Inflammatory macrophage treated with lipopolysaccharide for 4 hours (primary cell): ENCODE measurements at regions not wholly inside any gene's neighbourhood (a gene's known extent, or its start where the extent isn't known, plus 50 kb on each side); places are given as distances from the start of the nearest gene placed in this dataset.
A peak's percentile ranks its signal among the peaks of the same experiment; 100 is the strongest.
"Not testable (repeated sequence)": the region's sequence is repeated elsewhere in the genome, so short reads cannot be mapped to it uniquely, and the experiment has no call there.

Source experiments
- DNase-seq: peaks from one replicate; pipeline ENCODE4 v3.0.0-alpha.2; 2020

DNA sequence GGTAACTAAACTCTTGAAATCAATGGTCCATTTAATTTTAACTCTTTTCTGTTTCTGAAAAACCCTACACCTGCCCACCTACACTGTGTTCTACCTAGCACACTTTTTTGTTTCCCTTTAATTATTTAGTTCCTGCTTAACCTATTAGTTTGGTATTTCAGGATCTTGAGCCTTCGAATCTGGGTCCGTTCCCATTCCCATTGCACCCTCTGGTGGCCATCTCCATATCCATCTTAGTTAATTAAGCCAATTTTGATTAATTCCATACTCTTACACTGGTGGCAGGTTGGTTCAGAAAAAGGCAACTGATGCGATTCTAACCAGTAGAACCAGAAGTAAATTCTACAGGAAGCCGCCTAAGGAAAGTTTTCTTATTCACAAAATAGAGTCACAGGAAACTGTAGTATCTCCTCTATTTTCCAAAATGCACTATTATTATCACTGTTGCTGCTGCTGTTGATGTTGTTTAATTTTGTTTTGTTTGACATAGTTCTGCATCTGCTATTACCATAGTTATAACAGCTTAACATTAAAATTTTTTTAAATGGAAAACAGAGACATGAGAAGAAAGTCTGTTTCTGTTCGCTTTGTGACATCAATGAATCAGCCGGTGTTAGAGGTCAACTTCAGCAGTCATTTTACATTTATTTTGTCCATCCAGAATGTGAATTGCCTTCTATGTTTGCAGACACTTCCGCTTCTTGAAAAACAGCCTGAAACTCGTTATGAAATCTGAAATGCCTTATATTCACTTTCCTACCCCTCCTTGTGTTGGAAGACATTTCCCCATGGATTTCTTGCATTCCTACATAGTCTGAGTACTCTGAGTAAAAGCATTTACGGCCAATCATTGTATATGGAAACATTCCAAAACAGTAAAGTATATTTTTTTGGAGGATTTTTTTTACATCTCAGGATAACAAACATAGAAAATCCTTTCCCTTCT, 115.5 kb upstream of the NCAM2 start:
- peak; percentile 25 for DNase-seq

DNA sequence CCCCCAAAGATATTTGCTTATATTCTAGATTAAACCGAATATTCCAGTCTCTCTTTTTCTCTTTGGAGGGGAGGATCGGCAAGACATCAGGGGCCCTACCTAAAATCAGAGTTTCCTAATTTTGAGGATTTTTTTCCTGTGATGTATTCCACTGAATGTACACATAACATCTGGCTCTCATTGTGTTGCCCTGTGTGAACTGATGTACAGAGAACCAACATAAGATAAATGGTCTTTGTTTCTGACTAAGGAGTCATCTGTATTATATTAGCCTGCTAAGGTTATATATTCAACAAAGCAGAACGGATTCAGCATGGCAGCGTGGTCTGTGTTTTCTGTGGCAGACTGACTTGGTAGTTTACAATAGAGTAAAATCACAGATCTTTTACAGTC, 114.8 kb upstream of the NCAM2 start:
- DNase-seq, result no peak

DNA sequence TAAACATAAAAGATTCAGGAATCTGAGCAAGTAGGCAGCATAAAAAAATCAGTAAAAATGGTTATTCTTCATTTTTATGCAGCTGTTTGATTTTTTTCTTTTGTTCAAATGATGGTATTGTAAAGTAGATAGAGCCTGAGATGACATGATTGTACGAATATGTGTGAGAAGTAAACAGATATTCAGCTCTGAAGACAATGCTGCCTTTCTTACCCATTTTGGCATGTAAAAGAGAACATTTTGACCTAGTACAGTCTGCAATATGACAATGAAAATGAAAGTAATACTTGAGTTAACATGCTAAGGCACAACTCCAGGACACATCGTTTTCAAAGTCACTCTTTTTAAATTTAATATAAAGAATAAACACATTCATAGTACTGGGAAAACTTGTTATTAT, 95.7 kb upstream of the NCAM2 start:
- DNase-seq, result no peak

DNA sequence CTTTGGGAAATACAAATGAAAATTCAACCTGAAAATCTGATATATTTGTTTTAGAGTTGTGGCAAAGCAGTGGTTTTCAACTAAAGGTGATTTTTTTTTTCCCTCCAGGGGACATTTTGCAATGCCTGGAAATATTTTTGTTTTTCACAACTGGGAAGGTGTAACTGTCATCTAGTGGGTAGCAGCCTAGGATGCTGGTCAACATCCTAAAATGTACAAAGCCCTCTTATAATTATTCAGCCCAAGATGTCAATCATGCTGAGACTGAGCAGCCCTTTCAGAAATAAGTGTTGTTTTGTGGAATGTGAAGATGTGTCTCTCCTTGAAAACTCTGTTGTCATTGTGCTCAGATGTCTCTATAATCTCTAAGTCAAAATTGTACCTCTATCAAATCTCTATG, 95.2 kb upstream of the NCAM2 start:
- no peak for DNase-seq

DNA sequence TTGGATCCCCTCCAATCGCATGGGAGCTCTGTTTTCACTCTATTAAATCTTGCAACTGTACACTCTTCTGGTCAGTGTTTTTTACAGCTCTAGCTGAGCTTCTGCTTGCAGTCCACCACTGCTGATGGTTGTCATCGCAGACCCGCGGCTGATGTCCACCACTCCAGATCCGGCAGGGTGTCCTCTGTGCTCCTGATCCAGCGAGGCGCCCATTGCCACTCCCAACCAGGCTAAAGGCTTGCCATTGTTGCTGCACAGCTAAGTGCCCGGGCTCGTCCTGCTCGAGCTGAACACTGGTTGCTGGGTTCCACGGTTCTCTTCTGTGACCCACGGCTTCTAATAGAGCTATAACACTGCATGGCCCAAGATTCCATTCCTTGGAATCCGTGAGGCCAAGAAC, 70.7 kb upstream of the NCAM2 start:
- DNase-seq, result not testable (repeated sequence)

DNA sequence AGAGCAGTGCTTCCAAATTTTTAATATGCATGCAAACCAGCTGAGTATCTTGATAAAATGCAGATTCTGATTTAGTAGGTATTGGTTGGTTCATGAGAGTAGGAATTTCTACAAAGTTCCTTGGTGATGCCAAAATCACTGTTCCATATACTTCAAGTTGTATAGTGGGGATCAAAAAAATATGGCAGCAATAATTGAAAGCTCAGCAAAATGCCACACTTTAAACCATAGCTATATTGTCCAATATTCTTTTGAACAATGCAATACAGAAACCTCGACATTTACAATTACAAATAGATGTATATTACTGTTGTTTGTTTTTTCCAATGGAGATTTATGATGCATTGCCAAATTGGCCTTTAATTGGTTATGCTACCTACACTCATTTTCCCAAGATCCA, 55.7 kb upstream of the NCAM2 start:
- DNase-seq, result no peak

DNA sequence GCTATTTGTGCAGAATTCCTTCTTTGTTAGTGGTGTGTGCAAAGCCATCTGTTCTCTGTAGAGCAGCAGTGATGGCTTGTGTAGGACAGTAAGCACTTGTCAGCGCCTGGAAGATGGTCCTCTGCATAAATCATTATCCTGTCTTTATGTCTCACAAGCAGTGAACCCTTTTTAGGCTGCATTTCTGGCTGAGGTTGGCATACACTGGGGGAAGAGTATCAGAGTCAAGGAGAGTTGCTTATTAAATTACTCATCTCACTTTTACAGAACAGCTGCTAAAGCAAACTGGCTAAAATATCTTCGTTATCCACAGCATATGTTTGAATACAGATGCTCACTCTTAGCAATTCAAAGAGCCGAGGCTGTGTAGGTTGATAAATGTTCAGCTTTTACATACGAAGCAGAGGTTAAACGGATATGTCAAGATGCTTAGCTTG, 54.6 kb upstream of the NCAM2 start:
- no peak for DNase-seq

DNA sequence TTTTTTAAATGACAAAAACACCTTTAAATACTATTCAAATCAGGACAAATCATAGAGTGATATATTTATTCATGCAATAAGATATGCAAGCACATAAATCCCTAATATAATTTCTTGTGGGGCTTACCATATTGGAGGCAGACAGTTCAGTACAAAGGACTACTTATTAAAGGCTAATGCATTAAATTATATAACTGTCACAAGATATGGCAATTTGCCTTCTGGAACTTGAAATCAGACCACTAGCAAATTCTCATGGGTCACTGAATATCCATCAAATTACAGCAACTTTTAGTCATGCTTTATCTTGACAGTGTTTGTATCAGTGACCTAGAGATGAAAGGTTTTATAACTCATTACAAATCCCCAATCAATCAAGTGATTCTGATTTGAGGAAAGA, 54.1 kb upstream of the NCAM2 start:
- no peak for DNase-seq

DNA sequence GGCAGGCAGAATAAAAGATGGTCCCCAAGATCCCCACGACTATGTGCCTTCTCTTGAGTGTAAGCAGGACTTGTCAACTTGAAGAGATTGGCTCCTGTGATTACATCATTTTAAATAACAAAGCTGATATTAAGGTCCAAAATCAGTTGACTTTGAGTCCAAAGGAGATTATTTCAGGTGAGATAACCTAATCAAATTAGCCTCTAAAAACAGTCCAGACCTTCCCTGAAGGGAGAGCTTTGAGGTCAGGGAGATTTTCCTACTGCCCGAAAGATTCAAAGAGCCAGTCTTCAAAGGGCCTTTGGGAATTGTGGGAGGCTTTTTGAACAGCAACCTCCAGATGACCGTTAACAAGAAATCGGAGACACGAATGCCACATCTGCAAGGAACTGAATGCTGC, 51.5 kb upstream of the NCAM2 start:
- no peak for DNase-seq
